ENCODE measurements at regions not wholly inside any gene's neighbourhood (a gene's known extent, or its start where the extent isn't known, plus 50 kb on each side); places are given as distances from the start of the nearest gene placed in this dataset.

- no peak for DNase-seq
- H3K9me3 ChIP-seq (replicated peaks), result peaks cover 16% of the 10 kb centered on the region
- no peaks in the 10 kb centered on the region for H3K4me1 ChIP-seq
- no peaks in the 10 kb centered on the region for H3K27me3 ChIP-seq (ENCODE audit: low read depth)
- TF ChIP-seq CTCF (IDR thresholded peaks at IDR 0.05; ENCODE audit: borderline replicate concordance), result no peak
- H3K27ac ChIP-seq (replicated peaks), result no peak overlapping the region
- intact Hi-C loops (cut with micrococcal nuclease), result no loop called here
- no peak overlapping the region for H3K4me3 ChIP-seq
- H3K36me3 ChIP-seq, result no peaks in the 10 kb centered on the region
These were observed 444.6 kb downstream of the NUF2 start for GRCh38 chr1:163766257-163766918.

GRCh38 chr1:163768576-163768975, 446.8 kb downstream of the NUF2 start:
- H3K36me3 ChIP-seq, result no peaks in the 10 kb centered on the region
- intact Hi-C loops (cut with micrococcal nuclease), result no loop called here
- no peak overlapping the region for H3K27ac ChIP-seq (replicated peaks)
- no peaks in the 10 kb centered on the region for H3K4me1 ChIP-seq
- DNase-seq, result no peak
- no peak overlapping the region for H3K4me3 ChIP-seq
- no peaks in the 10 kb centered on the region for H3K27me3 ChIP-seq (ENCODE audit: low read depth)
- H3K9me3 ChIP-seq (replicated peaks), result peaks cover 7% of the 10 kb centered on the region
- TF ChIP-seq CTCF (IDR thresholded peaks at IDR 0.05; ENCODE audit: borderline replicate concordance), result no peak

GRCh38 chr1:163770265-163770664, 448.5 kb downstream of the NUF2 start:
- DNase-seq, result no peak
- H3K9me3 ChIP-seq (replicated peaks), result no peaks in the 10 kb centered on the region
- no peak for TF ChIP-seq CTCF (IDR thresholded peaks at IDR 0.05; ENCODE audit: borderline replicate concordance)

GRCh38 chr1:163771637-163772036, 449.9 kb downstream of the NUF2 start:
- no peak for TF ChIP-seq CTCF (IDR thresholded peaks at IDR 0.05; ENCODE audit: borderline replicate concordance)
- peaks cover under 1% of the 10 kb centered on the region for H3K4me1 ChIP-seq

More at GRCh38 chr1:163770265-163770664, 448.5 kb downstream of the NUF2 start:
- Histone ChIP-seq H3K4me1 (no peaks in the 10 kb centered on the region), H3K4me3 (no peak overlapping the region), H3K27me3 (ENCODE audit: low read depth) (no peaks in the 10 kb centered on the region), H3K27ac (replicated peaks) (no peak overlapping the region), H3K36me3 (no peaks in the 10 kb centered on the region)
- intact Hi-C loops (cut with micrococcal nuclease), result no loop called here

GRCh38 chr1:163772246-163772645, 450.5 kb downstream of the NUF2 start:
- DNase-seq, result no peak
- Histone ChIP-seq H3K4me1 (peaks cover 7% of the 10 kb centered on the region), H3K36me3 (no peaks in the 10 kb centered on the region), H3K4me3 (no peak overlapping the region), H3K27me3 (ENCODE audit: low read depth) (no peaks in the 10 kb centered on the region), H3K27ac (replicated peaks) (no peak overlapping the region), H3K9me3 (replicated peaks) (no peaks in the 10 kb centered on the region)
- intact Hi-C loops (cut with micrococcal nuclease), result no loop called here
- no peak for TF ChIP-seq CTCF (IDR thresholded peaks at IDR 0.05; ENCODE audit: borderline replicate concordance)

More at GRCh38 chr1:163771637-163772036, 449.9 kb downstream of the NUF2 start:
- Histone ChIP-seq H3K27me3 (ENCODE audit: low read depth) (no peaks in the 10 kb centered on the region), H3K27ac (replicated peaks) (no peak overlapping the region), H3K36me3 (no peaks in the 10 kb centered on the region), H3K9me3 (replicated peaks) (no peaks in the 10 kb centered on the region), H3K4me3 (no peak overlapping the region)
- DNase-seq, result no peak
- intact Hi-C loops (cut with micrococcal nuclease), result no loop called here
